Kidney tubule cell (primary cell): ENCODE measurements at regions not wholly inside any gene's neighbourhood (a gene's known extent, or its start where the extent isn't known, plus 50 kb on each side); places are given as distances from the start of the nearest gene placed in this dataset.
"Not testable (repeated sequence)": the region's sequence is repeated elsewhere in the genome, so short reads cannot be mapped to it uniquely, and the experiment has no call there.

Experiments used
- DNase-seq: peaks from one replicate; pipeline ENCODE4 v3.0.0-alpha.2; 2018; ENCODE audit warnings: low spot score

DNA sequence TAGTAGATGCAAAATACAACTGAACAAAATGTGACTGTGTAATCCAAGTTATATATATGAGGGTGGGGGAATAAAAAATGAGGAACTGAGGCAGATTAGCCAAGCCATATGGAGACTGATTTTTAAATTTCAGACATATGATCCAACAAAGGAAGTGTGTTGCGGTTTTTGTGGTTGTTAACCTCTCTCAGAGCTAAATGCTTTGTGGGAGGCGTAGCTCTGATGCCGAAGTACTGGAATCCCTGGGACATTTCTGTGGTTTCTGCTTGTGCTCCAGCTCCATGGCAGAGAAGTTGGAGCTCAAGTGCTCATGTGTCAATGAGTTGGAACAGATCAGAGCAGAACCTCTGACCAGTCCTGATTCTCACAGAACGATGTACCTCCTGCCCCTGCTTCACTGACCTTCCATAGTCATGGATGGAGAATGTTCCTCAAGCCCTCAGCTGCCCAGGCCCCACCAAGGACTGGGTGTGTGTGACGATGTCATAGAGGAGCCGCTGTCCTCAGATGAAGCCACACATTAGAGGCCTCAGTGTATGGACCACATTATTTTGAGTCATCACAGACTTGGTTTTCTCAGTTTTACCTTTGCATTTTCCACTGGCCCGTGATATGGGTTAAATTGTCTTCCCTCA lies 107.6 kb downstream of the SOX1 start:
- DNase-seq = no peak

DNA sequence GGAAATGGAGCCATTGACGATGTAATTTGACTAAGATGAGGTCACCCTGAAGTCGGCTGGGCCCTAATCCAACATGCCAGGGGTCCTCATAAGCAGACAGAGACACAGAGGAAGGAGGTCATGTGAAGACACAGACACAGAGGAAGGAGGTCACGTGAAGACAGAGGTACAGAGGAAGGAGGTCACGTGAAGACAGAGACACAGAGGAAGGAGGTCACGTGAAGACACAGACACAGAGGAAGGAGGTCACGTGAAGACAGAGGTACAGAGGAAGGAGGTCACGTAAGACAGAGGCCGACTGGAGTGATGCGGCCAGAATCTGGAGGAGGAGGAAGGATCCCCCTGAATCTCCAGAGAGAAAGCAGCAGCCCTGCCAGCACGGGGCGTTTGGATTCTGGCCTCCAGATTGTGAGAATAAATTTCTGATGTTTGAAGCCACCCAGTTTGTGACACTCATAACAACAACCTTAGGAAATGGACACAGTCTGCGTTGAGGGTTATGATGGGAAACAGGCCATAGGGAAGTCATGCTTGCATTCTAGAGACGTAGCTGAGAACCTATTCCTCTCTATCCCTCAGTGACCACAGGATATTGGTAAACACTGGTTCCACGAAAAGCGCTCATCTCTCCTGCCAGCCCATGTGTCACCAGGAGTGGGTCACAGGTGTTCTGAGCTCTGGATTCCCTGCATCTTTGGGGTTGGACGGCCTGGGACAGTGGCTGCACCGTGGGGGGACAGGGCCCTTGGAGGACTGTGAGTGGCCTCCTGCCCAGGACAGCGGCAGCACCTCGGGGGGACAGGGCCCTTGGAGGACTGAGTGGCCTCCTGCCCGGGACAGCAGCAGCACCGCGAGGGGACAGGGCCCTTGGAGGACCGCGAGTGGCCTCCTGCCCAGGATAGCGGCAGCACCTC lies 108.5 kb downstream of the SOX1 start:
- no peak for DNase-seq

DNA sequence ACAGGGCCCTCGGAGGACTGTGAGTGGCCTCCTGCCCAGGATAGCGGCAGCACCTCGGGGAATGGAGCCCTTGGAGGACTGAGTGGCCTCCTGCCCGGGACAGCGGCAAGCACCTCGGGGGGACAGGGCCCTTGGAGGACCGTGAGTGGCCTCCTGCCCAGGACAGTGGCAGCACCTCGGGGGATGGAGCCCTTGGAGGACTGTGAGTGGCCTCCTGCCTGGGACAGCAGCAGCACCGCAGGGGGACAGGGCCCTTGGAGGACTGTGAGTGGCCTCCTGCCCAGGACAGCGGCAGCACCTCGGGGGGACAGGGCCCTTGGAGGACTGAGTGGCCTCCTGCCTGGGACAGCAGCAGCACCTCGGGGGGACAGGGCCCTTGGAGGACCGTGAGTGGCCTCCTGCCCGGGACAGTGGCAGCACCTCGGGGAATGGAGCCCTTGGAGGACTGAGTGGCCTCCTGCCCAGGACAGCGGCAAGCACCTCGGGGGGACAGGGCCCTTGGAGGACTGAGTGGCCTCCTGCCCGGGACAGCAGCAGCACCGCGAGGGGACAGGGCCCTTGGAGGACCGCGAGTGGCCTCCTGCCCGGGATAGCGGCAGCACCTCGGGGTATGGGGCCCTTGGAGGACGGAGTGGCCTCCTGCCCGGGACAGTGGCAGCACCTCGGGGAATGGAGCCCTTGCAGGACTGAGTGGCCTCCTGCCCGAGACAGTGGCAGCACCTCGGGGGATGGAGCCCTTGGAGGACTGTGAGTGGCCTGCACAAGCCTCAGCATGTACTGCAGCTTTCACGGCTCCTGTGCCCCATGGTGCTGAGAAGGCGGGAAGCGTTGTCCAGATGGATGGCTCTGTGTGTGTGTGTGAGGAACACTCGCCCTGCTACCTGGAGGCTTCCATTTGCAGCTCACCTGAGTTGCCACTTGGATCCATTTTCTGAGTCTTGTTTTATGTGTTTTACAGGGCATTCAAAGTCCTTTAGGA lies 109.5 kb downstream of the SOX1 start:
- not testable (repeated sequence) for DNase-seq

DNA sequence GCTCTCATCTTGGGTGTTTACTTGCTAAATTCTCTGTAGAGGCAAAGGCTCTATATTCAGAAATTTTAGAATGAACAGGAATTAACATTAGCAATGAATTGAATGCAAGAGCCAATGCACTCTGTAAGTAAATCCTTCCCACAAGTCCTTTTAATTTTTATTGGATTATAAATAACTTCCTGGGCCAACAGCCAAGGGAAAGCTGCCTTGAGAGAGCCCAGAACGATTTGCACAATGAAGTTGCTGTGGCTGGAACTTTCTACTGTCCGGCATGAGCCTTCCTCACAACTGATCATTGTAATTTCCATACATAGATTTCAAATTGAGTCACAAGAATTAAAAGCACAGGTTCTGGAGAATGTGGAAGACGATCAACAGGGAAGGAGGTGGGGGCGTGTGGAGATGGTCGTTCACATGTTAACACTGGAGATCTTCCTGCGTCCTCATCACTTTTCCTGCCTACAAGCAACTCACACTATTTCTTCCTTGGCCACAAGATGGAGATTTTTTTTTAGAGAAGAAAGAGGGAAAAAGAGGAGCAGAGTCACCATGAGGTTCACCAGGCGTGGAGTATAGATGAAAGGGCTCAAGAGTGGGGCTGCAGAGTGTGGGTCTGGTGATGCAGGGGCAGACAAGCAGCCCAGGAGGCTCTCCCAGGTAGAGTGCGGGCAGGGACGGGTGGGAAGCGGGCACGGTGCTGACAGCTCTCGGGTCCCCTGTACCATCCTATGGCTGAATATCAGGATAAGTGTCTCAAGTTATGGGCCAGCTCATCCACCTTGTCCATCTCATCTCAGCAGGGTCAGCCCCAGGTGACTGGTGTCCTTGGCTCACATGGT lies 110.7 kb downstream of the SOX1 start:
- DNase-seq = no peak

DNA sequence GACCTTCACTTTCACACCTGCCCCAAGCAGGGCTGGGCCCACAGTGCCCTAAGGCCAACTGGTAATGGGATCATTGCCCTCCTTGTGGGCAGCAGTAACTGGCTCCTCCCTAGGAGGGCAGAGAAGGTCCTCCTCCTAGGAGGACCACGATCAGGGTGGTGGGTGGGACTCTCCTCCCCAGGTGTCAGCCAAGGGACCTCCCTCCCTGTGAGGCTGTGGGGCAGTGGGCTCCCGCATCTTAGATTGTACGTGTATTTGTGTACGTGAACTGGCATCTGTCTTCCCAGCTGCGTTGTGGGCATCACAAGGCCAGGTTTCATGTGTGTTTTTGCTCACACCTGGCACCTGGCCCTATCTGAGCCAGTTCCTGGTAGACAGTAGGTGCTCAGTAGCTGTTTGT lies 111.8 kb downstream of the SOX1 start:
- DNase-seq = no peak

DNA sequence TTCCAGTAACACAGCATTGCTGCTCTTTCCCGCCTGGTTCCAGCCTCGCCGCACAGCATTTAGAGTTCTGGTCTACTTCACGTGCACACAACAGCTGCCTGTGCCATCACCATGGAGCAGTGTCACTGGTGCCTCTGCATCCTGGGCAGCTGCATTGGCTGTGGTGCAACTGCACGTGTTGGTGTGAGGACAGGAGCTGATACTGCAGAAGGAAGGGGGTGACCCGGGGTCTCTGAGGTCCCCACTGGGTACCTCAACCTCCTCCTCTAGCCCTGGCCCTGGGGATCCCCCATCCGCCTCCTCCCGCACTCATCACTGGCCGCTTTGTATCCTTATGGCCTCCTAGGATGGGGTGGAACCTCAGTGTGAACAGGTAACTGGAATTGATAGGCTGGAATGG lies 112.5 kb downstream of the SOX1 start:
- no peak for DNase-seq

DNA sequence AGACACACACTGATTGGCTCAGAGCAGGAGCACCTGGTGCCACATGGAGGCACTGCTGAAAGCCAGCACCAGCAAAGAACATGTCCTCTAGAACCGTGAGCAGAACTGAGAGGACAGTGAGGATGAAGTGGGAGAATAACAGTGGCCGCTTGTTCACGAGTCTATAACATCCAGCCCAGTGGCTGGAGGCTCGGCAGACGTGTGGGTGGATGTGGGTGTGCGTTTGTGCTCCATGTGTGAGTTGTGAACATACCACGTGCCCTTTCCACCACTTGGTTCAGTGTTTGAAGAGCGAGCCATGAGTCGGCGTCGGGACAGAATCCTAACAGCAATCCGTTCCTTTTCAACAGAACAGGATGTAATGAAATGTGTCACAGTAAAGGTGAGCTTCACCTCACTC lies 113.0 kb downstream of the SOX1 start:
- DNase-seq = no peak

DNA sequence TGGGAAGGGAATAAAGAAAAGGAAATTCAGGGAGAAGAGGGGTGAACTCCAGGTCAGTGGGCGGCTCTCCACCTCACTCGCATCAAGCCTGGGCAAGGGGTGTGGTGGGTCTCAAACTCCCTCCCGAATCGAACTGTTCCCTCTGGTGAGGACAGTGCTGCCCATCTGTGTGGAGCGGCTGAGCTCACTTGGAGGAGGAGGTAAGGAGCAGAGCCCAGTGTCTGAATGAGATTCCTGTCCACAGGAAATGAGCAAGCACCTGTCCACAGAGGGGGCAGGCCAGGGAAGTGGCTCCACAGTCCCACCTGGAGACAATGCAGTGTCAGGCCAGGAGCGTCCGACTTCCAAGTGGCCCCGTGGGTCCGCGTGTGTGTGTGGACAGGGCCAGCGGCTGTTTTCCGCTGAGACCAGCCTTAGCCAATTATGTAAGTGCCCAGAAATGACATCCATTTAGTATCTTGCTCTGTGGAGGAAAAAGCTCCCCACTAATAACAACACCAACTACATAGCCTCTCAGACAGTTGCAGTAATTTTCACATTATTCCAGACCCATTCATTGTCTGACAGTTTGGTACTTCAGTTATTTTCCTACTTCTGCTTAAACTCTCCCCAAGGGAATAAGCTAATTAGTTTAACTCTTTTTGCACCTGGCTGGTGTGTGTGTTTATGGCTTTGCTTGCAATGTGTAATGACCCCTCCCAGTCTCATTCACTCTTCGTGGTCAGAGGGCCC lies 114.6 kb downstream of the SOX1 start:
- no peak for DNase-seq

DNA sequence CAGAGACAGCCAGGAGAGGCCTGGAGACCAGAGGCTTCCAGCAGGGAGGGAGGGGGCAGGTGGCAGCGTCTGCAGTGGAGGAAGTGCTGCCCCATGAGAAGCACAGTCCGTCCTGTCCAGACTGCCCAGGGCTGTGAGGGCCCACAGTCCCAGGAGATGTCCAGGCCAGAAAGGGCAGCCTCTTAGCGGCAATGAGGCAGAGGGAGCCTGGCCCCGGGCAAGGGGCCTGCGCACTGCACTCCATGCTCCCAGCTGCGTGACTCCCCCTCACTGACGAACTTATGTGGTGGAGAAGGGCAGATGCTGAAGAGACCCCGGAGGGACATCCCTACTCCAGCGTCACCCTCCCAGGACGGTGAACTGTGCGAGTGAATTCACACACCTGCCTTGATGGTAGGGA lies 115.3 kb downstream of the SOX1 start:
- DNase-seq = no peak

DNA sequence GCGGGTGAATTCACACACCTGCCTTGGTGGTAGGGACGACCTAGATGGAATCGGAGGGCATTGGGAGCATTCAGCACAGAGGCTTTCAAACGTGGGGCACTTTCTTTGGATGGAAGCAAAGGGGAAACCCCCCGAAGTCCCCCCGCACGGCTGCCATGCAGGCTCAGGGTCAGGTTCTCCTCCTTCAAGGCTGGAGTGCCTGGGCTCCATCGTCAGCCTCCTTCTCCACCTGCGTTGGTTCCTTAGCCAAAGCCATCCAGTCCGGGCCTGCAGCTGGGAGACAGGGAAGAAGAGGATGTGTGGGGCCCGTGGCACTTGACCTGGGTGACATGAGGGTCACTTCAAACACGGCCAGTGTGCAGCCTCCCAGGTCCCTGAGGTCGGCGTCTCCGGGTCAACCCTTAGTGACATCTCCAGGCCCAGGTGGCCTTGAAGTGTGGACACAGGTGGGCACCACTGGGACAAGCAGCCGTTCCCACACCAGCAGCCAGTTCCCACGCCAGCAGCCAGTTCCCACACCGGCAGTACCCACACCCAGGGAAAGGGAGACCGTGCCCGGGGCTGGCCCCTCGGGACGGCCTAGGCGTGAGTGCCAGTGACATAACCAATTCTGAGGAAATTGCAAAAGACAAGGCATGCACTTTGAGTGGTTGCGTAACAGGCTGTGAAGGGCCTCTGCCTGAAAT lies 116.0 kb downstream of the SOX1 start:
- no peak for DNase-seq

DNA sequence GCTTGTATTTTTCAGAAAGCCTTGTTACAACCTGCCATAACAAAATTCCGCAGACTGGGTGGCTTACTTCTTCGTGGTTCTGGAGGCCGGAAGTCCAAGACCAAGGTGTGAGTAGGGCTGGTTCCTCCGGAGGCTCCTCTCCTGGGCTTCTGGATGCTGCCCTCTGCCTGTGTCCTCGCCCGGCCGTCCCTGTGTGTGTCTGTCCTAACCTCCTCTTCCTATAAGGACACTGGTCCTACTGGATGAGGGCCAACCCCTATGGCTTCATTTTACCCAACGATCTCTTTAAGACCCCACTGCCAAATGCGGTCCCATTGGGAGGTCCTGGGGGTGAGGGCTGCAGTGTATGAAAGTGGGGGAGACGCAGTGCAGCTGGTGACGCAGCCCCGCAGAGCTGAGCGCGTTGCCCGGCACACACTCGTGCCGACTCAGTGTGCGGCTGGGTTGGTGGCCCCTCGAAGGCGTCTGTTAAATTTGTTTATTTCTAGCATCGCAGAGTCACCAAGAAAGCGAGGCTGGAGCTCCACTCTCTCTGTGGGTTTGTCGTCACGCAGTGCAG lies 116.7 kb downstream of the SOX1 start:
- DNase-seq = no peak

DNA sequence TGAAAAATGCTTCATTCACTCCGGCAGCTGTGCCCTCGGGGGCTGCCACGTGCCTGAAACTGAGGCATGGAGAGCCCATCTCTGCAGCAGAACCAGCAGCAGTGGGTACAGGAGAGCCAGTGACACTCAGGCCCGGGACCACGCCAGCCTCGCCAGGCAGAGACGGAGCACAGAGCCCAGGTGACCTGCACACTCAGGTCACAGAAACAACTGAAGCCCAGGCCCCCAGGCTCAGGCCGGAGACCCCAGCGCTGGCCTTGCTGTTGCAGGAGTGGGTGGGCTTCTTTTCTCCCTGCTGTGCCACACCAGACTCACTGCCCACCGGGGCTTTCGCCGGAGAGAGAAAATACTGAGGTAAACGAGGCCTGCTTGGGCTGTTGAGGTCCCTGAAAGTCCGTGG lies 117.3 kb downstream of the SOX1 start:
- no peak for DNase-seq

DNA sequence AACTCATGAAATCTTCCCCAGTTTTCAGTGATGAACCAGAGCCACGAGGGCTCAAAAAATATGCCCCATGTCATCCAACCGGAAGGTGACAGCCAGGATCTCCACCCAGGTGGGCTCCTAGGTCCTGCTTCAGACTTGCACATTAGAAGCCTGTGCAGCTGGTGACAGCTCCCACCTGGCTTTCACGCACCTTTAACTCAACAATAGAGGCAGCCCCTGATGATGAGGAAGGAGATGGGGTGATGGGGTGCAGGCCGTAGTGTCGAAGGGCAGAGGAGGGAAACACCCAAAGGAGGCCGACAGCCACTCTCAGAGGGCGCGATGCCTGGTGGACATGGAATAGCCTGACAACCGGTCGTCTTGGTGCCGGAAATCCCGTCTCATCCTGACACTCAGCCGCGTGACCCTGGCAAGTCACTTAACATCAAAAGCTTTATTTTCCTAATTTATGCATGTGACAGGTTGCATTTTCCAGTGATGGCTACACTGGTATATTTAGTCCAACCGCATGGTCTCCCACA lies 118.0 kb downstream of the SOX1 start:
- DNase-seq = no peak

DNA sequence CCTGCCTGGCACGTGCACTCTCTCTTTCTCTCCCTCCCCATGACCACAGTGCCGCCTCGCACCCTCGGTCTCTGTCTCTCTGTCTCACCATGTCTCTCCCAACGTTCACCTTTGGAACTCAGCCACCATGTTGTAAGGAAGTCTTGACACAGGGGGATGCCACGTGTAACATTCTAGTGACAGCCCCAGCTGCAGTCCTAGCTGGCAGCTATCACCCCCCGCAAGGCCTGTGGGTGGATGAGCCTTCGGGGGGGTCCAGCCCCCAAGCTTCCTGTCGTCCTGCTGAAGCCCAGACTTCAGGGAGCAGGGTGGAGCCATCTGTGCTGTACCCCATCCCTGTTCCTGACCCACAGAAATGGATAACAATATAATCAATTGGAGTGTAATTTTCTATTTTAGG lies 118.5 kb downstream of the SOX1 start:
- no peak for DNase-seq

DNA sequence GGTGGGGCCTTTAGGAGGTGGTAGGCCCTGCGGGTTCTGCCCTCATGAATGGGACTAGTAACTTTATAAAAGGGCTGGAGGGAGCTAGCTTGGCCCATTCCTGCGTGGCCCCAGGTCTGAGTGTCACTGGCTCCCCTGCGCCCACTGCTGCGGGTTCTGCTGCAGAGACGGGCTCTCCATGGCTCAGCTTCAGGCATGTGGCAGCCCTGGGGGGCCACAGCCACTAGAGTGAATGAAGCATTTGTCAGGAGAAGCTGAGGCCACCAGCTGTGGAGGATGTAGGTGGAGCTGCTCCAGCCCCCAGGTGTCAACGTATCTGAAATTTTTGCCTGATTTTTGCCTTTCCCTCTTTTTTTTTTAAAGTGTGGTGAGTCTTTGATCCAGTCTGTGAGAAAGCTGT lies 119.1 kb downstream of the SOX1 start:
- no peak for DNase-seq

DNA sequence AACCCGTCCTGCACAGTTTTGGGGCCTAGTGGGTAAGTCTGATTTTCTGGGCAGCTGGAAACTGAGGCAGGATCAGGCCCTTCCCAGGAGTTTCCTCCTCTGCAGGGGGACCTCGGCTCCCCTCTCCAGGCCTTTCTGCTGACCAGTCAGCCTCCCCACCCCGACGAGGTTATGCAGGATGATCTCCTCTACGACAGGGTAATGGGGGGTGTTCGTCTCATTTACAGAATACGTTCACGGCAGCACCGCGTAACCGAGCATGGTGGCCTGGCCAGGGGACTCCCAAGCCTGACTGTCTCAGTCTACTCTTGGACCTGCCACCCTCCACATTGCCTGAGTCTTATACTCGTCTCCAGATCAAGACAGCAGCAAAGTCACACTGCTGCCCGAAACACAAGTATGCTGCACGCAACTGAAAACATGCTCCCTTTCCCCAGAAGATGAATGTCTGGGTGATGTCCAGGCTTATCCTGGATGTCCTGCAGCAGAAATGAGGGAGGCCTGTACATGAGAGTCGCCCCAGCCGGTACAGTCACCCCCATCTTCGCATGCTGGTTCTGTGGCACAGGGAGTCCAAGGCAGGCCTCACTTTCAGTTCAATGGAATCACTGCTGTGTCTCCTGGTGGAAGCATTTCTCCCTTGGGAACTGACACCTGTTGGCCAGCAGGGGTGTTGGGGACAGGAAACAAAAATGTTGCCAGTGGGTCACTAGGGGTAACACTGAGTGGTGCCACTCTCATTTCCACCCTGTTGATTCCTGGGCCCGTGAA lies 120.8 kb downstream of the SOX1 start:
- DNase-seq = no peak

DNA sequence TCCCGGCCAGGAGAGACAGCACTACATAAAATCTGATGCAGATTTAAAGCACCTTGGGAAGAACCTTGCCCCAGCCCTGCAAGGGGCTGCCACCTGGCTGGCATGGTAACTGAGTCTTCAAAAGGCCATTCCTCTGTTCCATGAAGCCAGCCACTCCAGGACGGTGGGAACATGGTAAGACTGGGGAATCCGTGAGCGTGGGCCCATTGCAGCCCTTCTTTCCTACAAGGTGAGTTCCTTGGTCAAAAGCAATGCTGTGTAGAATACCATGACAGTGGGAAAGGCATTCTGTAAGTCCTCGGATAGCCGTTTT lies 121.3 kb downstream of the SOX1 start:
- DNase-seq = no peak

DNA sequence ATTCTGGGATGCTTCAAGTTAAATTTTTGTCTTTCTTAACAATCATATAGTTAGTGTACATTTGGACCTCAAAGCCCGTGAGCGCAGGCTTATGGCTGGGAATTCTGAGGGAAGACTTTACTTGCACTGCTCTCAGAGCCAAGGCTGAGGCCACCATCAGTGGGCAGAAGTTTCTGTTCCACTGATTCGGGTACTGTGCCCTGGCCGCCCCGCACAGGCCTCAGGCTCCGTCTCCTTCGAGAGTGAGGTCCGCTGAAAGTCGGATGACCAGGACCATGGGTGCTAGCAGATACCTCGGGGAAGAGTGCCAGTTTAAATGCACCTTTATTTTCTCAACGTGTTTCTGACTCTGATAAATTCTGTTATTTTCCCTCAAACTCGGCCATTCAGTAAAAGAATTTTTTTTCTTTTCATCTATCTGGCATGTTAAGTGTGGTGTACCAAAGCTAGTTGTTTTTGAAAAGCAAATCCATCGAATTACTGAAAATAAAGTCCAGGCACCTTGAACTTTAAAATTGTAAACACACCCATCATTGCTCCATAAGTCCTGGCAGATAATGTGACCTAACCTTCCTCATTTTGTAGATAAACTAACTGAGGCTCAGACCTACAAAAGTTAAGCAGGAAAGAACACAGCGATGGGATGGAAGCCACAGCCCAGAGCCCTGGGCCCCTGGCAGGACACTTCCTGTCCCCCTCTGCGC lies 126.7 kb downstream of the SOX1 start:
- no peak for DNase-seq

DNA sequence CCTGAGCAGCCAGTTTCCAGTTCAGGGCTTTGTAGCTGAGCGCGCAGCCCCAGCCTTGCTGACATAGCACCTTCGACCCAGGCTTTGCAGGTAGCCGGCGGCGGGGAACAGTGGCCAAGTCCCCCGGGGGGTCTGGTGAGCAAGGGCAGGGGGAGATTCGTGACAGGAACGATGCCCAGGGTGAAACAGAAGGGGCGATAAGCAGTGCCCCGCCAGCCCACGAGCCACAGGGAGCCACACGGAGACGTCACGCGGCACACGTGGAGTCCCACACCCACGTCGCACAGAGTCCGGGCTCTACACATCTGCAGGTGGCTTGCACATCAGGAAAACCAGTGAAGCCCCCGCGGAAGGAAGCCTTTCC lies 127.2 kb downstream of the SOX1 start:
- DNase-seq = no peak
